ENCODE measurements at regions not wholly inside any gene's neighbourhood (a gene's known extent, or its start where the extent isn't known, plus 50 kb on each side); places are given as distances from the start of the nearest gene placed in this dataset.

- no peaks in the 10 kb centered on the region for H3K9me3 ChIP-seq (ENCODE audit: insufficient read depth, low read depth, low read length)
- no peak overlapping the region for H3K9ac ChIP-seq (ENCODE audit: low read depth, low read length)
- H3K36me3 ChIP-seq (ENCODE audit: insufficient read depth, low read depth, low read length), result no peaks in the 10 kb centered on the region
- H3K27ac ChIP-seq (ENCODE audit: low read length), result no peak overlapping the region
- H3K4me1 ChIP-seq (ENCODE audit: insufficient read depth, low read length), result no peaks in the 10 kb centered on the region; the same call in 1 of the 2 replicates
- no peak overlapping the region for H3K4me3 ChIP-seq (ENCODE audit: low read length)
- H3K27me3 ChIP-seq (ENCODE audit: insufficient read depth, low read length), result no peaks in the 10 kb centered on the region
Observed at GRCh38 chr10:21207852-21208646, 310.9 kb upstream of the NEBL start.

GRCh38 chr10:21205328-21205727 is 308.2 kb upstream of the NEBL start:
- Histone ChIP-seq H3K27ac (ENCODE audit: low read length) (no peak overlapping the region), H3K4me1 (ENCODE audit: insufficient read depth, low read length) (no peaks in the 10 kb centered on the region; the same call in 1 of the 2 replicates), H3K4me3 (ENCODE audit: low read length) (no peak overlapping the region), H3K9ac (ENCODE audit: low read depth, low read length) (no peak overlapping the region), H3K27me3 (ENCODE audit: insufficient read depth, low read length) (no peaks in the 10 kb centered on the region), H3K9me3 (ENCODE audit: insufficient read depth, low read depth, low read length) (no peaks in the 10 kb centered on the region), H3K36me3 (ENCODE audit: insufficient read depth, low read depth, low read length) (no peaks in the 10 kb centered on the region)

GRCh38 chr10:21203473-21204107 is 306.5 kb upstream of the NEBL start:
- Histone ChIP-seq H3K36me3 (ENCODE audit: insufficient read depth, low read depth, low read length) (no peaks in the 10 kb centered on the region), H3K9ac (ENCODE audit: low read depth, low read length) (no peak overlapping the region), H3K9me3 (ENCODE audit: insufficient read depth, low read depth, low read length) (peaks cover under 1% of the 10 kb centered on the region; the same call in 1 of the 2 replicates), H3K4me3 (ENCODE audit: low read length) (no peak overlapping the region), H3K27ac (ENCODE audit: low read length) (no peak overlapping the region), H3K27me3 (ENCODE audit: insufficient read depth, low read length) (no peaks in the 10 kb centered on the region), H3K4me1 (ENCODE audit: insufficient read depth, low read length) (no peaks in the 10 kb centered on the region)

- Histone ChIP-seq H3K27ac (ENCODE audit: low read length) (no peak overlapping the region), H3K4me1 (ENCODE audit: insufficient read depth, low read length) (no peaks in the 10 kb centered on the region), H3K36me3 (ENCODE audit: insufficient read depth, low read depth, low read length) (no peaks in the 10 kb centered on the region), H3K4me3 (ENCODE audit: low read length) (no peak overlapping the region), H3K9ac (ENCODE audit: low read depth, low read length) (no peak overlapping the region), H3K27me3 (ENCODE audit: insufficient read depth, low read length) (no peaks in the 10 kb centered on the region), H3K9me3 (ENCODE audit: insufficient read depth, low read depth, low read length) (peaks cover 7% of the 10 kb centered on the region)
Observed at GRCh38 chr10:21202776-21203462, 305.8 kb upstream of the NEBL start.

GRCh38 chr10:21199501-21199900 is 302.4 kb upstream of the NEBL start:
- H3K4me1 ChIP-seq (ENCODE audit: insufficient read depth, low read length), result no peaks in the 10 kb centered on the region
- H3K4me3 ChIP-seq (ENCODE audit: low read length), result no peak overlapping the region

GRCh38 chr10:21197838-21198237 is 300.7 kb upstream of the NEBL start:
- H3K27ac ChIP-seq (ENCODE audit: low read length), result no peak overlapping the region
- no peak overlapping the region for H3K4me3 ChIP-seq (ENCODE audit: low read length)
- H3K9me3 ChIP-seq (ENCODE audit: insufficient read depth, low read depth, low read length), result peaks cover 11% of the 10 kb centered on the region
- no peaks in the 10 kb centered on the region for H3K36me3 ChIP-seq (ENCODE audit: insufficient read depth, low read depth, low read length)
- H3K27me3 ChIP-seq (ENCODE audit: insufficient read depth, low read length), result no peaks in the 10 kb centered on the region
- no peak overlapping the region for H3K9ac ChIP-seq (ENCODE audit: low read depth, low read length)
- no peaks in the 10 kb centered on the region for H3K4me1 ChIP-seq (ENCODE audit: insufficient read depth, low read length)

More at GRCh38 chr10:21199501-21199900, 302.4 kb upstream of the NEBL start:
- Histone ChIP-seq H3K27me3 (ENCODE audit: insufficient read depth, low read length) (no peaks in the 10 kb centered on the region), H3K27ac (ENCODE audit: low read length) (no peak overlapping the region), H3K9ac (ENCODE audit: low read depth, low read length) (no peak overlapping the region), H3K9me3 (ENCODE audit: insufficient read depth, low read depth, low read length) (peaks cover 11% of the 10 kb centered on the region), H3K36me3 (ENCODE audit: insufficient read depth, low read depth, low read length) (no peaks in the 10 kb centered on the region)

GRCh38 chr10:21196822-21197395 is 299.8 kb upstream of the NEBL start:
- Histone ChIP-seq H3K9ac (ENCODE audit: low read depth, low read length) (no peak overlapping the region), H3K27me3 (ENCODE audit: insufficient read depth, low read length) (no peaks in the 10 kb centered on the region), H3K36me3 (ENCODE audit: insufficient read depth, low read depth, low read length) (no peaks in the 10 kb centered on the region), H3K9me3 (ENCODE audit: insufficient read depth, low read depth, low read length) (peaks cover 11% of the 10 kb centered on the region), H3K4me1 (ENCODE audit: insufficient read depth, low read length) (no peaks in the 10 kb centered on the region), H3K27ac (ENCODE audit: low read length) (no peak overlapping the region), H3K4me3 (ENCODE audit: low read length) (no peak overlapping the region)

- H3K9me3 ChIP-seq (ENCODE audit: insufficient read depth, low read depth, low read length), result peaks cover 11% of the 10 kb centered on the region
- H3K27ac ChIP-seq (ENCODE audit: low read length), result no peak overlapping the region
- no peak overlapping the region for H3K4me3 ChIP-seq (ENCODE audit: low read length)
- no peaks in the 10 kb centered on the region for H3K36me3 ChIP-seq (ENCODE audit: insufficient read depth, low read depth, low read length)
- no peaks in the 10 kb centered on the region for H3K27me3 ChIP-seq (ENCODE audit: insufficient read depth, low read length)
- H3K9ac ChIP-seq (ENCODE audit: low read depth, low read length), result no peak overlapping the region
- no peaks in the 10 kb centered on the region for H3K4me1 ChIP-seq (ENCODE audit: insufficient read depth, low read length)
Observed at GRCh38 chr10:21195252-21195651, 298.1 kb upstream of the NEBL start.

GRCh38 chr10:21194510-21194993 is 297.4 kb upstream of the NEBL start:
- H3K27ac ChIP-seq (ENCODE audit: low read length), result no peak overlapping the region
- no peak overlapping the region for H3K9ac ChIP-seq (ENCODE audit: low read depth, low read length)
- no peaks in the 10 kb centered on the region for H3K27me3 ChIP-seq (ENCODE audit: insufficient read depth, low read length)
- H3K4me1 ChIP-seq (ENCODE audit: insufficient read depth, low read length), result no peaks in the 10 kb centered on the region
- H3K36me3 ChIP-seq (ENCODE audit: insufficient read depth, low read depth, low read length), result no peaks in the 10 kb centered on the region
- no peak overlapping the region for H3K4me3 ChIP-seq (ENCODE audit: low read length)
- peaks cover 11% of the 10 kb centered on the region for H3K9me3 ChIP-seq (ENCODE audit: insufficient read depth, low read depth, low read length)

- H3K9ac ChIP-seq (ENCODE audit: low read depth, low read length), result no peak overlapping the region
- H3K4me1 ChIP-seq (ENCODE audit: insufficient read depth, low read length), result no peaks in the 10 kb centered on the region
- H3K36me3 ChIP-seq (ENCODE audit: insufficient read depth, low read depth, low read length), result no peaks in the 10 kb centered on the region
- H3K4me3 ChIP-seq (ENCODE audit: low read length), result no peak overlapping the region
- no peak overlapping the region for H3K27ac ChIP-seq (ENCODE audit: low read length)
- no peaks in the 10 kb centered on the region for H3K27me3 ChIP-seq (ENCODE audit: insufficient read depth, low read length)
- peaks cover 10% of the 10 kb centered on the region for H3K9me3 ChIP-seq (ENCODE audit: insufficient read depth, low read depth, low read length)
Observed at GRCh38 chr10:21193196-21193595, 296.1 kb upstream of the NEBL start.

- no peaks in the 10 kb centered on the region for H3K27me3 ChIP-seq (ENCODE audit: insufficient read depth, low read length)
- H3K9me3 ChIP-seq (ENCODE audit: insufficient read depth, low read depth, low read length), result 0 out of 2 replicates have a peak, but pooled peaks cover 3% of the 10 kb centered on the region
- H3K4me1 ChIP-seq (ENCODE audit: insufficient read depth, low read length), result no peaks in the 10 kb centered on the region
- H3K4me3 ChIP-seq (ENCODE audit: low read length), result no peak overlapping the region
- no peak overlapping the region for H3K27ac ChIP-seq (ENCODE audit: low read length)
- H3K36me3 ChIP-seq (ENCODE audit: insufficient read depth, low read depth, low read length), result no peaks in the 10 kb centered on the region
- no peak overlapping the region for H3K9ac ChIP-seq (ENCODE audit: low read depth, low read length)
Observed at GRCh38 chr10:21191512-21191911, 294.4 kb upstream of the NEBL start.

Data from iPS-20b (cell line).